ENCODE measurements at regions not wholly inside any gene's neighbourhood (a gene's known extent, or its start where the extent isn't known, plus 50 kb on each side); places are given as distances from the start of the nearest gene placed in this dataset.

- Histone ChIP-seq H3K4me2 (ENCODE audit: low read length) (no peak overlapping the region), H3K27me3 (ENCODE audit: insufficient read depth, low read length) (peaks cover 13% of the 10 kb centered on the region), H3K27ac (ENCODE audit: low read depth, low read length) (no peak overlapping the region), H3K79me2 (ENCODE audit: insufficient read depth, low read length) (no peaks in the 10 kb centered on the region), H2AFZ (ENCODE audit: low read depth, low read length) (no peak overlapping the region), H3K4me3 (ENCODE audit: insufficient read depth, low read depth, low read length) (no peak overlapping the region), H3K9ac (ENCODE audit: low read length) (no peak overlapping the region), H4K20me1 (ENCODE audit: insufficient read depth, low read length) (no peaks in the 10 kb centered on the region), H3K4me1 (ENCODE audit: insufficient read depth, low read length) (peaks cover 30% of the 10 kb centered on the region), H3K36me3 (ENCODE audit: insufficient read depth, low read length) (no peaks in the 10 kb centered on the region), H3K9me3 (ENCODE audit: insufficient read depth, low read depth, low read length) (peaks cover 8% of the 10 kb centered on the region)
- no peak for TF ChIP-seq EZH2 (IDR thresholded peaks at IDR 0.05; ENCODE audit: insufficient read depth, low read length)
- TF ChIP-seq CTCF (IDR thresholded peaks at IDR 0.05; ENCODE audit: insufficient read depth, low read depth, low read length) = no peak
- DNase-seq (ENCODE audit: low read depth) (peak; percentile 62), FAIRE-seq (no peak)
- Mint-ChIP-seq H3K9me3 (ENCODE audit: unreplicated experiment) (peaks cover 15% of the 10 kb centered on the region), H3K27ac (ENCODE audit: unreplicated experiment) (no peak overlapping the region), H3K4me3 (ENCODE audit: unreplicated experiment) (peak overlapping the region; percentile 21), H3K27me3 (ENCODE audit: low read depth, unreplicated experiment) (peaks cover 50% of the 10 kb centered on the region), H3K4me1 (ENCODE audit: low read depth, unreplicated experiment) (peaks cover 5% of the 10 kb centered on the region), H3K36me3 (ENCODE audit: low read depth, unreplicated experiment) (no peaks in the 10 kb centered on the region)
Measured at GRCh38 chr16:86353148-86353547, 157.2 kb upstream of the FOXF1 start.

- H3K36me3 ChIP-seq (ENCODE audit: insufficient read depth, low read length) = no peaks in the 10 kb centered on the region
- Mint-ChIP-seq H3K4me3 (ENCODE audit: unreplicated experiment) (no peak overlapping the region), H3K4me1 (ENCODE audit: low read depth, unreplicated experiment) (peaks cover 5% of the 10 kb centered on the region), H3K36me3 (ENCODE audit: low read depth, unreplicated experiment) (no peaks in the 10 kb centered on the region), H3K9me3 (ENCODE audit: unreplicated experiment) (peaks cover 17% of the 10 kb centered on the region), H3K27ac (ENCODE audit: unreplicated experiment) (no peak overlapping the region), H3K27me3 (ENCODE audit: low read depth, unreplicated experiment) (peaks cover 48% of the 10 kb centered on the region)
- H3K9me3 ChIP-seq (ENCODE audit: insufficient read depth, low read depth, low read length) = peaks cover 8% of the 10 kb centered on the region
- H3K27me3 ChIP-seq (ENCODE audit: insufficient read depth, low read length) = peaks cover 9% of the 10 kb centered on the region
- H2AFZ ChIP-seq (ENCODE audit: low read depth, low read length) = no peak overlapping the region
- no peak for DNase-seq (ENCODE audit: low read depth)
- no peak overlapping the region for H3K9ac ChIP-seq (ENCODE audit: low read length)
- no peak overlapping the region for H3K4me3 ChIP-seq (ENCODE audit: insufficient read depth, low read depth, low read length)
- no peak overlapping the region for H3K27ac ChIP-seq (ENCODE audit: low read depth, low read length)
- FAIRE-seq = no peak
- no peak for TF ChIP-seq EZH2 (IDR thresholded peaks at IDR 0.05; ENCODE audit: insufficient read depth, low read length)
- no peak for TF ChIP-seq CTCF (IDR thresholded peaks at IDR 0.05; ENCODE audit: insufficient read depth, low read depth, low read length)
- H3K79me2 ChIP-seq (ENCODE audit: insufficient read depth, low read length) = no peaks in the 10 kb centered on the region
- peaks cover 30% of the 10 kb centered on the region for H3K4me1 ChIP-seq (ENCODE audit: insufficient read depth, low read length)
- no peak overlapping the region for H3K4me2 ChIP-seq (ENCODE audit: low read length)
- H4K20me1 ChIP-seq (ENCODE audit: insufficient read depth, low read length) = no peaks in the 10 kb centered on the region
Measured at GRCh38 chr16:86353948-86354347, 156.4 kb upstream of the FOXF1 start.

GRCh38 chr16:86354641-86355513 is 155.4 kb upstream of the FOXF1 start:
- peaks cover 5% of the 10 kb centered on the region for H3K4me1 Mint-ChIP-seq (ENCODE audit: low read depth, unreplicated experiment)
- no peak for TF ChIP-seq EZH2 (IDR thresholded peaks at IDR 0.05; ENCODE audit: insufficient read depth, low read length)
- TF ChIP-seq CTCF (IDR thresholded peaks at IDR 0.05; ENCODE audit: insufficient read depth, low read depth, low read length) = no peak

More at GRCh38 chr16:86354641-86355513, 155.4 kb upstream of the FOXF1 start:
- peaks cover 16% of the 10 kb centered on the region for H3K9me3 Mint-ChIP-seq (ENCODE audit: unreplicated experiment)
- H3K36me3 Mint-ChIP-seq (ENCODE audit: low read depth, unreplicated experiment) = no peaks in the 10 kb centered on the region
- peak overlapping the region; percentile 77 for H3K4me2 ChIP-seq (ENCODE audit: low read length)
- DNase-seq (ENCODE audit: low read depth) = peak; percentile 84
- peaks cover 8% of the 10 kb centered on the region for H3K9me3 ChIP-seq (ENCODE audit: insufficient read depth, low read depth, low read length)
- peaks cover 8% of the 10 kb centered on the region for H3K27me3 ChIP-seq (ENCODE audit: insufficient read depth, low read length)
- peak overlapping the region; percentile 8 for H2AFZ ChIP-seq (ENCODE audit: low read depth, low read length)
- H3K4me1 ChIP-seq (ENCODE audit: insufficient read depth, low read length) = peaks cover 30% of the 10 kb centered on the region
- H3K4me3 ChIP-seq (ENCODE audit: insufficient read depth, low read depth, low read length) = no peak overlapping the region
- H3K27me3 Mint-ChIP-seq (ENCODE audit: low read depth, unreplicated experiment) = peaks cover 47% of the 10 kb centered on the region
- no peak overlapping the region for H3K27ac Mint-ChIP-seq (ENCODE audit: unreplicated experiment)
- no peaks in the 10 kb centered on the region for H4K20me1 ChIP-seq (ENCODE audit: insufficient read depth, low read length)
- H3K27ac ChIP-seq (ENCODE audit: low read depth, low read length) = peak overlapping the region; percentile 87
- no peak overlapping the region for H3K4me3 Mint-ChIP-seq (ENCODE audit: unreplicated experiment)
- no peaks in the 10 kb centered on the region for H3K36me3 ChIP-seq (ENCODE audit: insufficient read depth, low read length)
- no peak for FAIRE-seq
- H3K9ac ChIP-seq (ENCODE audit: low read length) = peak overlapping the region; percentile 57
- no peaks in the 10 kb centered on the region for H3K79me2 ChIP-seq (ENCODE audit: insufficient read depth, low read length)

Measured in astrocyte (in vitro differentiated cells and primary cell).